ENCODE measurements at regions not wholly inside any gene's neighbourhood (a gene's known extent, or its start where the extent isn't known, plus 50 kb on each side); places are given as distances from the start of the nearest gene placed in this dataset.

- no peak for DNase-seq
Measured at GRCh38 chr4:138686106-138686835, 329.3 kb upstream of the NOCT start.

DNA sequence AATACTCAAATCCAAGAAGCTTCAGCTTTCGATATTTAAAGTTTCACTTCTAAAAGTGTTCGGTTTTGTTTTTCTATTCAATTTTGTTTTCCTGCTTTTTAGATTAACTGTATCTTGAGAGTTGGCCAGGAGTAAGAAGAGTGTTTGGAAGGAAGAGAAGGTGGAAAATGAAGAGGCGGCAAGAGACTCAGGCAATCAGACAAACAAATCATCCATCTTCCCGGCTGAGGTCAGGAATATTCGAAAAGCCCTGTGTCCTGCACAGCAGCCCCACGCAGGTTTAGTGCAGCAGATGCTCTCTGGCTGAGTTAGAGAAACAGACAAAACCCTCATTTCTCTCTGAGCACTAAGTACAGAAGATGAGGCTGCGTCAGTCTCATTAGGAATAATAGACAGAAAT lies 330.3 kb upstream of the NOCT start:
- no peak for DNase-seq

- peak; percentile 49 for DNase-seq
Measured at GRCh38 chr4:138680989-138681604, 334.5 kb upstream of the NOCT start.

DNA sequence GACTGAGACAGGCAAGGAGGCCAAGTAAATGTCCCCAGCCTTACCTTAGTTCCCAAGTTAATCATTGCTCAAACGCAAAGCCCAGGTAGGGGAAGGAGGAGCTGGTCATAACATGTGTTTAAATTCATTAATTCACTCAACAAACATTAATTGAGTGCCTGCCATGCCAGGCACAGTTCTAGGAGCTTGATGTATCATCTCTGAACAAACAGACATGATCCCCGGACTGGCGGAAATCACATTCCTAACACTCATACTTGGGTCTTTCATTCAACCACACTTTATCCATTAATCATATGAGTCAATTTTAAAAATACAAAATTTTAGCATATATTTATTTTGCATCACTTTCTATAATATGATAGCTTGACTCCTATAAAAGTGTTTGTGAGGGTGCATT lies 335.3 kb upstream of the NOCT start:
- DNase-seq = no peak

DNA sequence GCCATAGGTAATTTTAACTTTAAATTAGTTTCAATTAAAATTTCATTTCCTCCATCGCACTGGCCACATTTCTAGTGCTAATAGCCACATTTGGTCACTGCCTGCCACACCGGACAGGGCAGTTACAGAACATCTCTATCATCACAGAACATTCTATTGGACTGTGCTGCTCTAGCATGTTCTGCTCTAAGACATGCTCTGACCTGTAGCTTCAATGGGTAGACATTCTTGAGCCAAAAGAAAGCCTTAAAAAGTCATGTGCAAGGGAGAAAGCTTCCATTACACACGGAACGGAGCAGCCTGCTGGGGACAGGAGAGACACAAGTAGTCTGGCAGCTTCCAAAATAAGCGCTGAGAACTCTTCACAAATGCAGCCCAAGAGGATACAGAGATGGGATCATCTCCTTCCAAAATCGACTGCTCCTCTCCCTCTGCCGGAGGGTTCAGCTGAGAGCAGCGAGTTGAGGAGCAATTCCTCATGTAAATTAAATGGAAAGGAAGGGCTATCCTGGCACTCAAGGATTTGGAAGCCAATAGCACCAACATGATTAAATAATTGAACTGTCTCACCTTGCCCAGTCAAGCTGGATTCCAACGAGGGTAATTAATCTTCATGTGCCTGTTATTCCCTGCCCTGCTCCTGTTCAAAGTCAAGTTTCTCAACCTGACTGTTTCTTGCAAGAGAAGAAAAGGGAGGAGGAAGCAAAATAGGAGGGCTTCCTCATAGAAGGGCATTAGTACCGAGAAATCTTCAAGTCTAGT lies 336.4 kb upstream of the NOCT start:
- no peak for DNase-seq

DNA sequence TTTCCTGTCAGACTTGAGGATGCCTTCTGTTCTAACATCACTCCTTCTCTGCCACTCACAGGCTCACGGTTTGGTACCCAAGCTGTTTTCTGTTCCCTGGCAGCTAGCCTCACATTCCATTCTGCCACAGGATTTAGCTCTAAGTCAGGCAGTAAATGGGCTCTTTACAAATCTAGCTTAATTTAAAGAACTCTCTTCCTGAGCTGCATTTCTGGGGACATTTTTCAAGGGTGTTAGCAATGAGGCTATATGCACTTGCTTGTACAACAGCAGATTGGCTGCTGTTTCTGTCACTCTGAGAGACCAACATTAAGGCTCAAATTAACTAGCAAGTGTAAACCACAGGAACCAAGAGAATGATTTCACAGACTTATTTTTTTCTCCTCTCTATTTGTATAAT lies 337.8 kb upstream of the NOCT start:
- no peak for DNase-seq

DNA sequence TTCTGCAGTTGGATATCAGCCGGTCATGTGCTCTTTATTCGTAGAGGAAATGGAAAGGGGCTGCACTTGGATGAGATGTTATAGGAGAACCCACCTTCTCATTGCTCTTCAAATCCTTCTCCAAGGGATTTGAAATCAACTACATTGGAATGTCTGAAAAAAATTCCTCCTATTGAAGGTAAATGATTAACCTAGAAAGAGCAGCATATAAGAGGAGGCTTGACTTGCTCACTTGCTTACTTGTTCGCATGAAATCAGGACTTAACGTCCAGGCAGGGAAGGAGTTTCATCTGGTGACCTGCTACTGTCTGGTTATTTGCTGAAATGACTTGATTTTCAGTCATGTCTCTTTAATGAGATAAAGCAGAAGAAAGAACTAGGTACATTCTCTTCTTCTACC lies 338.4 kb upstream of the NOCT start:
- no peak for DNase-seq

- DNase-seq = no peak
Measured at GRCh38 chr4:138675685-138676084, 339.9 kb upstream of the NOCT start.

GRCh38 chr4:138674209-138674608 lies 341.4 kb upstream of the NOCT start:
- no peak for DNase-seq

DNA sequence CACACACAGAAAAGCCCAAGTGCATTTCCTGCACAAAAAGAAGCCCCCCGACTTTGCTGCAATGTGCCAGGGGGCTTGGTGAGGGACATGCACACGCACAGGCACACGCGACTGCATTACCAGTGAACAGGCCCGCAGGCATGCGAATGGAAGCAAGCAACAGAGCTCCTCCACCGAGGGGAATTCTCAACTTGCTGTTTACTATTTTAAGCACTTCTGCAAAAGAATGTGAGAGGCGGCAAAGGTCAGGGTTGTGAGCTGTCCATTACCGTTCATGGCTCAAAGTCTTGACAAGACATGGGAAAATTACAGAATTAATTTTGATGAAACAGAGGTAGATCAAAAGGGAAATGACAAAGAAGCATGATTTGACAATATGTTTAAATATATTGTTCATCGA lies 342.5 kb upstream of the NOCT start:
- no peak for DNase-seq

- no peak for DNase-seq
Measured at GRCh38 chr4:138672393-138672976, 343.1 kb upstream of the NOCT start.

DNA sequence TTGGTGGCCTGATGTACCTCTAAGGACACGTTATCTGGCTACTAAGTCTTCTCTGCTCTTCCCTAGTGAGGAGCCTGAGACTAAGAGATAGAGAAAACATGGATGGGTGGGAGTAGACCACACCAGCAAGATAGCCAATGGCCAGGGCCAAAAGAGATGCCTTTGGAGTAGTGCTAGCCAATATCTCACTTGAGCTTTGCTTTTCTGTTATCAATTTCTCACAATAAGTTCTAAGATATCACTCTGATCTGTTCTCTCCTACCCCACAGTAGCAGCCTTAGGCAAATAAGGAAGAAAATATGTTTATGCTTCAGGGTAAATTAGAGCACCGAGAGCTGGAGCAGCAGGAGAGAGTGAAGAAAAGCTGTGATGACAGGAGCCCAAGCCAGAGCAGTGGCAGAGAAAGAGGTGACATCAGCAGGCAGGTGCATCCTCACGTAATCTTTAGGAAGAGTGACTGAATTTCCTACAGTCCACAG lies 343.9 kb upstream of the NOCT start:
- DNase-seq = no peak

DNA sequence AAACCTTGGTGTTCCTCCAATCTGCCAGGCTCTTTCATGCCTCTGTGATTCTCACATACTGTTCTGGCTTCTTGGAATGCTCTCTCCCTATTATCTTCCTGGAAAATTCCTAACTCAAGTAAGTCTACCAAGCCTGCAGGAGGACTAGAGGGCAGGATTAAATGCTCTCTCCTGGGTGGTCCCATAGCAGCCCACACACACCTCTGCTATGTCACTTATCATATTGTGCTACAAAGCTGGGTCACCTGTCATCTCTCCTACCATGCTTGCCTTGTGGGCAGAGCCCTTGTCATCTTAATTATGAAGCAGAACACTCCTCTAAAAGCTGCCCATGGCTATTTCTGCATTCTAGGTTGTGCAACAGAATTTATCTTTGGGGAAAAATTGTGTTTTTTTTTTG lies 344.5 kb upstream of the NOCT start:
- DNase-seq = no peak

DNA sequence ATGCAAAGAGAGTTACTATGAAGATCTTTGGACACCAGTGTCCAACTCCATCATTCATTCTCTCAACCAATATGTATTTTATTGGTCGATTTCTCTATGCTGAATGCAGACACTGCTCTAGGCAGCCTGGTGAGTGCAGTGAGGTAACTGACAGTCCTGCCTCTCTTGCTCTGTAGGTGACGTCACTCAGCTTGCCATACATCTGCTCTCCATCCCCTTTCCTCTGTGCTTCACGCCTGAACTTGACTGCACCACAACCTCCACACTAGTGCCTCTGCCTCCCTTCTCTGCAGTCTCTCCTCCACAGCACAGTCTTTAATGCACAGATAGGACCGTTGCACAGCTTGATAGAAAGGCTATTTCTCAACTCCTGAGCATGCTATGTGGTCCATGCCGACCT lies 344.9 kb upstream of the NOCT start:
- no peak for DNase-seq

- DNase-seq = no peak
Measured at GRCh38 chr4:138669479-138670315, 345.9 kb upstream of the NOCT start.

DNA sequence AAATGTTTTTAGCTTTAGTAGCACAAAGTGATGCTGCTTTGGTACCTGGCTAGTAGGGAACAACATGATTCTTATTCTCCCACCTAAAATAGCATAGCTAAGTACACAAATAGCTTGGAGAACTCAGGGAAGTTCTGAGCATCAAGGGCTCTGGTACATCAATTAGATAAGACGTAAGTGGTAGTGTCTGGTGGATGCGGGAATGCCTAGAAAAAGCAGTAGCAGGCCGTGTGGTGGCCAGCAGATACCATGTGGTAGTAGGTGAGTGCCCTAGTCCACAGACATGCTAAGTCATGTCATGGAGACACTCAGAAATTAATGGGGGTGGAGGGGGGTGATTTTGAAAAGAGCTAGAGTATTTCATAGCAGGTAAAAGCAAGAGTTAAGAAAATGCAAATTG lies 347.3 kb upstream of the NOCT start:
- no peak for DNase-seq

GRCh38 chr4:138666366-138666765 lies 349.2 kb upstream of the NOCT start:
- no peak for DNase-seq

GRCh38 chr4:138665851-138666250 lies 349.7 kb upstream of the NOCT start:
- no peak for DNase-seq

DNA sequence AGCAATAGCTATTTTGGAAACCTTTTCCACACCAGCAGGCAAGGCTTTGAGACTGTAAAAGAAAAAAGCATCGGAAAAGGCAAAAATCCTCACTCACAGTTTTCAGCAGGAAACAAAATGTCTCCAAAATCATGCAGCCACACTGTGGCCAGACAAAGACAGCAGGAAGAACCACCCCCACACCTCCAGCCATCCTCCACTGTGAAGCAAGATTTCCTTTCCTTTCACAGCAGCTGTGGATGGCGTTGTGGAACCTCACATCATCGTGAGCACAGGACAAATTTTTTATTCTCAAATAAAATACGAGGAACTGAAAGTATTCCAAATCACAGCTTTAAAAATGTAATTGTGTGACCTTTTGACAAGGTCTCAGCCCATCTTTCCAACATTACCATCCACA lies 351.7 kb upstream of the NOCT start:
- peak; percentile 10 for DNase-seq

- DNase-seq = no peak
Measured at GRCh38 chr4:138659812-138660316, 355.7 kb upstream of the NOCT start.

GRCh38 chr4:138659037-138659811 lies 356.4 kb upstream of the NOCT start:
- DNase-seq = no peak

GRCh38 chr4:138658518-138658917 lies 357.1 kb upstream of the NOCT start:
- DNase-seq = no peak

All from MV-4-11 (cell line).